ENCODE measurements at regions not wholly inside any gene's neighbourhood (a gene's known extent, or its start where the extent isn't known, plus 50 kb on each side); places are given as distances from the start of the nearest gene placed in this dataset.

GRCh38 chr6:56359201-56359899 lies 112.0 kb upstream of the COL21A1 start:
- no peak overlapping the region for H2AK5ac ChIP-seq (ENCODE audit: low read length)
- H3K4me2 ChIP-seq (ENCODE audit: low read length), result no peak overlapping the region
- H3K9ac ChIP-seq (ENCODE audit: low read length), result no peak overlapping the region
- H2BK5ac ChIP-seq (ENCODE audit: low read length), result no peak overlapping the region
- H3K27ac ChIP-seq (ENCODE audit: low read depth, low read length), result no peak overlapping the region
- H4K5ac ChIP-seq (ENCODE audit: low read length), result no peak overlapping the region
- H3K4ac ChIP-seq (ENCODE audit: low read depth, low read length), result no peak overlapping the region
- no peaks in the 10 kb centered on the region for H3K27me3 ChIP-seq (ENCODE audit: insufficient read depth, low read length, poor library complexity)
- H2BK15ac ChIP-seq (replicated peaks; ENCODE audit: low read depth), result no peak overlapping the region
- no peak overlapping the region for H3K23ac ChIP-seq (ENCODE audit: low read length)
- no peaks in the 10 kb centered on the region for H3K4me1 ChIP-seq (ENCODE audit: control insufficient read depth, low read depth, low read length)
- H3K36me3 ChIP-seq (ENCODE audit: control insufficient read depth, insufficient read depth, low read length), result no peaks in the 10 kb centered on the region
- H3K56ac ChIP-seq (ENCODE audit: low read length), result no peak overlapping the region
- no peaks in the 10 kb centered on the region for H3K79me2 ChIP-seq (ENCODE audit: control insufficient read depth, insufficient read depth, low read length)
- no CpG with 5 or more reads among the region's 9 CpGs for WGBS (ENCODE audit: extremely low coverage, insufficient coverage, low lambda C conversion rate)
- DNase-seq, result peak; percentile 80
- H4K8ac ChIP-seq (ENCODE audit: low read depth, low read length), result no peak overlapping the region
- H3K4me3 ChIP-seq (ENCODE audit: low read length), result no peak overlapping the region
- no peaks in the 10 kb centered on the region for H3K79me1 ChIP-seq (ENCODE audit: low read length)
- H3K18ac ChIP-seq (ENCODE audit: low read length), result no peak overlapping the region
- H2BK120ac ChIP-seq (ENCODE audit: low read depth, low read length), result no peak overlapping the region

DNA sequence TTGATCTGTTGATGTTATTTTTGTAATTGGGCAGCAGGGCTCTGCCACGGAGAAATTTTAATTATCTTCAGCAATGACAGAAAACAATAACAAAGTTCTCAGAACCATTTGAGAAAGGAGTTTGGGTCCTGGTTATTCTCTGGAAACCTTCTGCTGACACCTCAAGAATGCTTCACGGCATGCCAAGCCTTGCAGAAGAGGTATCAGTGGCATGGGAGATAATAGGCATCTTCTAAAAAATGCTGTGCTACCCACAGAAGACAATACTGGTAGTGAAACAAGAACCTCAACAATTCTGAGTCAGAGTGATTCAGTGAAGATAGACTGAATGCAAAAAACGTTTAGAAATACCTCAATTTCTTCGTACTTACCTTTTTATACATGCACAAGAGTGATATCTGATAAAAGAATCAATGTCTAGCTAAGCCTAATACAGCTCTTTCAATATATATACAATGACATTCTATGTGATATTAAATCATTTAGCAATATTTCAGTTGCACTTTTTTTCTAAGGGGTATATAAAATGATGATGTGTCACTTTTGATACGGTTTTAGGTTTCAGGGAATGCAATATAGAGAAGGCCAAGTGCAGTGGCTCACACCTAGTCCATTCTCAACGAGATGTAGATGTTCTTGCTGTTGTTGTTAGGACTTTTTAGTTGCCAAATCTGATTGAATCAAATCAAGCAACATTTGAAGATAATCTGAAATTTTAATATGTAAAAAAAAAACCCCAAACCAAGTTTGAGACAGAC lies 110.4 kb upstream of the COL21A1 start:
- Histone ChIP-seq H3K4me2 (ENCODE audit: low read length) (no peak overlapping the region), H3K23ac (ENCODE audit: low read length) (no peak overlapping the region), H3K4me1 (ENCODE audit: control insufficient read depth, low read depth, low read length) (no peaks in the 10 kb centered on the region), H2BK15ac (replicated peaks; ENCODE audit: low read depth) (no peak overlapping the region), H3K9ac (ENCODE audit: low read length) (no peak overlapping the region), H4K5ac (ENCODE audit: low read length) (no peak overlapping the region), H3K56ac (ENCODE audit: low read length) (no peak overlapping the region), H3K27ac (ENCODE audit: low read depth, low read length) (no peak overlapping the region), H3K18ac (ENCODE audit: low read length) (no peak overlapping the region), H3K79me2 (ENCODE audit: control insufficient read depth, insufficient read depth, low read length) (no peaks in the 10 kb centered on the region), H3K4ac (ENCODE audit: low read depth, low read length) (no peak overlapping the region), H3K27me3 (ENCODE audit: insufficient read depth, low read length, poor library complexity) (no peaks in the 10 kb centered on the region), H4K8ac (ENCODE audit: low read depth, low read length) (no peak overlapping the region), H2BK5ac (ENCODE audit: low read length) (no peak overlapping the region), H3K79me1 (ENCODE audit: low read length) (no peaks in the 10 kb centered on the region), H3K4me3 (ENCODE audit: low read length) (no peak overlapping the region), H2AK5ac (ENCODE audit: low read length) (no peak overlapping the region), H3K36me3 (ENCODE audit: control insufficient read depth, insufficient read depth, low read length) (no peaks in the 10 kb centered on the region), H2BK120ac (ENCODE audit: low read depth, low read length) (no peak overlapping the region)
- WGBS (ENCODE audit: extremely low coverage, insufficient coverage, low lambda C conversion rate), result no CpG with 5 or more reads among the region's 6 CpGs
- no peak for DNase-seq

GRCh38 chr6:56356426-56356825 lies 109.0 kb upstream of the COL21A1 start:
- no peak overlapping the region for H3K56ac ChIP-seq (ENCODE audit: low read length)
- no peak overlapping the region for H2BK120ac ChIP-seq (ENCODE audit: low read depth, low read length)
- no peak overlapping the region for H3K23ac ChIP-seq (ENCODE audit: low read length)
- H3K79me2 ChIP-seq (ENCODE audit: control insufficient read depth, insufficient read depth, low read length), result no peaks in the 10 kb centered on the region
- WGBS (ENCODE audit: extremely low coverage, insufficient coverage, low lambda C conversion rate), result no CpG with 5 or more reads among the region's 2 CpGs
- no peaks in the 10 kb centered on the region for H3K4me1 ChIP-seq (ENCODE audit: control insufficient read depth, low read depth, low read length)
- no peak overlapping the region for H2AK5ac ChIP-seq (ENCODE audit: low read length)
- no peak overlapping the region for H3K9ac ChIP-seq (ENCODE audit: low read length)
- no peaks in the 10 kb centered on the region for H3K36me3 ChIP-seq (ENCODE audit: control insufficient read depth, insufficient read depth, low read length)
- H4K5ac ChIP-seq (ENCODE audit: low read length), result no peak overlapping the region
- no peak overlapping the region for H3K4ac ChIP-seq (ENCODE audit: low read depth, low read length)
- no peak overlapping the region for H2BK5ac ChIP-seq (ENCODE audit: low read length)
- H3K18ac ChIP-seq (ENCODE audit: low read length), result no peak overlapping the region
- H3K27me3 ChIP-seq (ENCODE audit: insufficient read depth, low read length, poor library complexity), result no peaks in the 10 kb centered on the region
- H3K79me1 ChIP-seq (ENCODE audit: low read length), result no peaks in the 10 kb centered on the region
- H3K4me3 ChIP-seq (ENCODE audit: low read length), result no peak overlapping the region
- no peak overlapping the region for H3K27ac ChIP-seq (ENCODE audit: low read depth, low read length)
- DNase-seq, result peak; percentile 46
- no peak overlapping the region for H2BK15ac ChIP-seq (replicated peaks; ENCODE audit: low read depth)
- no peak overlapping the region for H3K4me2 ChIP-seq (ENCODE audit: low read length)
- H4K8ac ChIP-seq (ENCODE audit: low read depth, low read length), result no peak overlapping the region

- Histone ChIP-seq H3K36me3 (ENCODE audit: control insufficient read depth, insufficient read depth, low read length) (no peaks in the 10 kb centered on the region), H3K79me1 (ENCODE audit: low read length) (no peaks in the 10 kb centered on the region), H3K18ac (ENCODE audit: low read length) (no peak overlapping the region), H2BK5ac (ENCODE audit: low read length) (no peak overlapping the region), H3K56ac (ENCODE audit: low read length) (no peak overlapping the region), H2AK5ac (ENCODE audit: low read length) (no peak overlapping the region), H4K5ac (ENCODE audit: low read length) (no peak overlapping the region), H3K4me2 (ENCODE audit: low read length) (no peak overlapping the region), H3K4me1 (ENCODE audit: control insufficient read depth, low read depth, low read length) (no peaks in the 10 kb centered on the region), H3K23ac (ENCODE audit: low read length) (no peak overlapping the region), H2BK120ac (ENCODE audit: low read depth, low read length) (no peak overlapping the region), H3K27me3 (ENCODE audit: insufficient read depth, low read length, poor library complexity) (no peaks in the 10 kb centered on the region), H3K9ac (ENCODE audit: low read length) (no peak overlapping the region), H4K8ac (ENCODE audit: low read depth, low read length) (no peak overlapping the region), H3K4ac (ENCODE audit: low read depth, low read length) (no peak overlapping the region), H3K27ac (ENCODE audit: low read depth, low read length) (no peak overlapping the region), H3K4me3 (ENCODE audit: low read length) (no peak overlapping the region), H3K79me2 (ENCODE audit: control insufficient read depth, insufficient read depth, low read length) (no peaks in the 10 kb centered on the region), H2BK15ac (replicated peaks; ENCODE audit: low read depth) (no peak overlapping the region)
- DNase-seq, result no peak
Observed at GRCh38 chr6:56353860-56354259, 106.5 kb upstream of the COL21A1 start.

GRCh38 chr6:56350628-56351260 lies 103.4 kb upstream of the COL21A1 start:
- no CpG with 5 or more reads among the region's 6 CpGs for WGBS (ENCODE audit: extremely low coverage, insufficient coverage, low lambda C conversion rate)

More at GRCh38 chr6:56350628-56351260, 103.4 kb upstream of the COL21A1 start:
- Histone ChIP-seq H3K4me3 (ENCODE audit: low read length) (no peak overlapping the region), H3K27me3 (ENCODE audit: insufficient read depth, low read length, poor library complexity) (no peaks in the 10 kb centered on the region), H3K56ac (ENCODE audit: low read length) (no peak overlapping the region), H3K36me3 (ENCODE audit: control insufficient read depth, insufficient read depth, low read length) (no peaks in the 10 kb centered on the region), H3K9ac (ENCODE audit: low read length) (no peak overlapping the region), H3K27ac (ENCODE audit: low read depth, low read length) (no peak overlapping the region), H3K23ac (ENCODE audit: low read length) (no peak overlapping the region), H3K4me2 (ENCODE audit: low read length) (no peak overlapping the region), H3K18ac (ENCODE audit: low read length) (no peak overlapping the region), H4K5ac (ENCODE audit: low read length) (no peak overlapping the region), H2BK120ac (ENCODE audit: low read depth, low read length) (no peak overlapping the region), H2AK5ac (ENCODE audit: low read length) (no peak overlapping the region), H3K79me2 (ENCODE audit: control insufficient read depth, insufficient read depth, low read length) (no peaks in the 10 kb centered on the region), H2BK5ac (ENCODE audit: low read length) (no peak overlapping the region), H2BK15ac (replicated peaks; ENCODE audit: low read depth) (no peak overlapping the region), H3K4me1 (ENCODE audit: control insufficient read depth, low read depth, low read length) (no peaks in the 10 kb centered on the region), H3K4ac (ENCODE audit: low read depth, low read length) (no peak overlapping the region), H4K8ac (ENCODE audit: low read depth, low read length) (no peak overlapping the region), H3K79me1 (ENCODE audit: low read length) (no peaks in the 10 kb centered on the region)
- DNase-seq, result no peak

Measured in mesendoderm (in vitro differentiated cells).